Psoas muscle (tissue), 7 donors: ENCODE measurements at regions not wholly inside any gene's neighbourhood (a gene's known extent, or its start where the extent isn't known, plus 50 kb on each side); places are given as distances from the start of the nearest gene placed in this dataset.
"Not testable (repeated sequence)": the region's sequence is repeated elsewhere in the genome, so short reads cannot be mapped to it uniquely, and the experiment has no call there.

Source experiments
- ATAC-seq, 4 donors: fragments of 200-7000 bp; cut with Tn5 transposase; one replicate each; pipeline ENCODE4 v1.9.1; 2020; ENCODE audit warnings: moderate library complexity in 3 of 4, mild to moderate bottlenecking in 2 of 4
- DNase-seq, 2 donors: peaks; one replicate each; pipeline ENCODE4 v3.0.0-alpha.2; 2020
- H3K27ac ChIP-seq: fragments of 200-600 bp; one replicate; pipeline ENCODE4 v1.8.0; 2022
- H3K27me3 ChIP-seq, 3 donors: fragments of 200-600 bp in 1 of 3; one replicate each; pipeline versions ENCODE4 v1.6.1 to v1.8.0; 2013 to 2022; ENCODE audit warnings: low read length in 2 of 3, mild to moderate bottlenecking in 2 of 3, moderate library complexity in 1 of 3; ENCODE audit not compliant: insufficient read depth in 3 of 3
- H3K36me3 ChIP-seq, 2 donors: fragments of 200-600 bp in 1 of 2; one replicate each; pipeline versions ENCODE4 v1.6.1 to v1.8.0; 2013 to 2022; ENCODE audit warnings: low read depth in 1 of 2, mild to moderate bottlenecking in 1 of 2, moderate library complexity in 1 of 2; ENCODE audit not compliant: insufficient read depth in 1 of 2
- H3K4me1 ChIP-seq: fragments of 200-600 bp; one replicate; pipeline ENCODE4 v1.8.0; 2022
- H3K4me3 ChIP-seq: fragments of 200-600 bp; one replicate; pipeline ENCODE4 v1.8.0; 2022; ENCODE audit warnings: mild to moderate bottlenecking
- H3K9me3 ChIP-seq: fragments of 200-600 bp; one replicate; pipeline ENCODE4 v1.8.0; 2022
- CTCF ChIP-seq: fragments of 200-600 bp; IDR thresholded peaks from one replicate; pipeline ENCODE4 v1.8.0; 2022; ENCODE audit warnings: antibody characterized with exemption
- WGBS, 3 donors: extraction: QIAGEN DNeasy Blood & Tissue Kit; methylation state at CpG; one replicate each; pipeline versions ENCODE4 v1.1.6 to v1.1.7; 2013; 5-methylcytosine and 5-hydroxymethylcytosine counted together
- intact Hi-C, 2 donors: fragments of 100-400 bp; cut with DNase I; formaldehyde crosslinking; loops; one replicate each; pipeline versions ENCODE4 v1.11.0 to v1.14.2; 2022
- donor health status: healthy with polysubstance abuse.
- donor health status: DM: no; HTN: no; CAD: no; lungs with moderate emphysema.
- donor health status: Bipolar disorder and iron deficiency.
- donor health status: healthy.
- donor health status: DM: yes; HTN: yes; CAD: no.
- donor health status: DM: no; HTN: no; CAD: no.
- donor health status: DM: yes; HTN: yes; CAD: no.

GRCh38 chr5:173394701-173395100, 66.5 kb upstream of the STC2 start:
- H3K36me3 ChIP-seq: no peaks in the 10 kb centered on the region
- intact Hi-C loops: no loop called here

GRCh38 chr5:173392172-173392571, 64.0 kb upstream of the STC2 start:
- H3K27ac ChIP-seq: no peak overlapping the region
- no peak for TF ChIP-seq CTCF
- H3K27me3 ChIP-seq: no peaks in the 10 kb centered on the region
- ATAC-seq (no peak), DNase-seq (no peak)
- H3K36me3 ChIP-seq: no peaks in the 10 kb centered on the region
- H3K4me1 ChIP-seq: no peaks in the 10 kb centered on the region
- no peak overlapping the region for H3K4me3 ChIP-seq
- intact Hi-C loops: no loop called here
- H3K9me3 ChIP-seq: peaks cover 6% of the 10 kb centered on the region

More at GRCh38 chr5:173394701-173395100, 66.5 kb upstream of the STC2 start:
- DNase-seq (no peak), ATAC-seq (no peak)
- no peak for TF ChIP-seq CTCF
- WGBS, 3 donors: 63 to 71% (median 71%) methylated on average over 4 of the region's 4 CpGs
- no peak overlapping the region for H3K27ac ChIP-seq
- H3K4me1 ChIP-seq: no peaks in the 10 kb centered on the region
- H3K27me3 ChIP-seq: no peaks in the 10 kb centered on the region
- H3K9me3 ChIP-seq: peaks cover 6% of the 10 kb centered on the region
- no peak overlapping the region for H3K4me3 ChIP-seq

GRCh38 chr5:173391031-173391430, 62.8 kb upstream of the STC2 start:
- no peak for TF ChIP-seq CTCF
- ATAC-seq (no peak), DNase-seq (no peak)
- H3K4me1 ChIP-seq: no peaks in the 10 kb centered on the region
- 62 to 69% (median 66%) methylated on average over 7 of the region's 7 CpGs for WGBS, 3 donors
- H3K9me3 ChIP-seq: peaks cover 6% of the 10 kb centered on the region
- H3K4me3 ChIP-seq: no peak overlapping the region
- H3K36me3 ChIP-seq: no peaks in the 10 kb centered on the region
- H3K27me3 ChIP-seq: no peaks in the 10 kb centered on the region
- intact Hi-C loops: no loop called here
- H3K27ac ChIP-seq: no peak overlapping the region

GRCh38 chr5:173387293-173387692, 59.1 kb upstream of the STC2 start:
- intact Hi-C loops, H3K27me3 ChIP-seq, ATAC-seq, H3K27ac ChIP-seq, H3K9me3 ChIP-seq, DNase-seq, H3K4me3 ChIP-seq, H3K36me3 ChIP-seq, H3K4me1 ChIP-seq: not testable (repeated sequence)
- 89 to 91% (median 90%) methylated on average over 2 of the region's 2 CpGs for WGBS, 3 donors

- Histone ChIP-seq H3K9me3 (no peaks in the 10 kb centered on the region), H3K27ac (no peak overlapping the region), H3K4me1 (no peaks in the 10 kb centered on the region), H3K36me3 (no peaks in the 10 kb centered on the region), H3K27me3 (no peaks in the 10 kb centered on the region), H3K4me3 (no peak overlapping the region)
- DNase-seq: no peak
- ATAC-seq: no peak
- 87 to 90% (median 87%) methylated on average over 4 of the region's 4 CpGs for WGBS, 3 donors
- no peak for TF ChIP-seq CTCF
- intact Hi-C loops: no loop called here
Observed at GRCh38 chr5:173385832-173386360, 57.7 kb upstream of the STC2 start.
